ENCODE measurements at regions not wholly inside any gene's neighbourhood (a gene's known extent, or its start where the extent isn't known, plus 50 kb on each side); places are given as distances from the start of the nearest gene placed in this dataset.
A peak's percentile ranks its signal among the peaks of the same experiment; 100 is the strongest.

- no peak overlapping the region for H2BK120ac ChIP-seq (ENCODE audit: insufficient read depth, low read length, poor library complexity)
Observed at GRCh38 chr14:84236290-84236689, 1293.7 kb upstream of the FLRT2 start.

GRCh38 chr14:84237881-84238280, 1292.1 kb upstream of the FLRT2 start:
- no peaks in the 10 kb centered on the region for H3K79me2 ChIP-seq (ENCODE audit: control insufficient read depth, insufficient read depth, low read length, poor library complexity)
- H3K4ac ChIP-seq (ENCODE audit: low read depth, low read length): no peak overlapping the region
- H3K4me3 ChIP-seq (ENCODE audit: low read depth, low read length): no peak overlapping the region
- H3K4me1 ChIP-seq (ENCODE audit: control insufficient read depth in 1 of 2, insufficient read depth in 2 of 2, low read length in 2 of 2): no peaks in the 10 kb centered on the region
- no peaks in the 10 kb centered on the region for H3K79me1 ChIP-seq (ENCODE audit: low read length)
- no peak overlapping the region for H2BK5ac ChIP-seq (ENCODE audit: low read depth, low read length, poor library complexity)
- H3K27ac ChIP-seq (ENCODE audit: low read depth, low read length): no peak overlapping the region
- no peak for DNase-seq
- no peak overlapping the region for H2BK12ac ChIP-seq (ENCODE audit: low read length)
- no peaks in the 10 kb centered on the region for H3K27me3 ChIP-seq (ENCODE audit: insufficient read depth, low read length)
- H3K9ac ChIP-seq (ENCODE audit: low read length): no peak overlapping the region
- no peak overlapping the region for H2BK120ac ChIP-seq (ENCODE audit: insufficient read depth, low read length, poor library complexity)
- no peak overlapping the region for H3K23ac ChIP-seq (ENCODE audit: low read length)
- H3K4me2 ChIP-seq (ENCODE audit: low read length): no peak overlapping the region
- H3K14ac ChIP-seq (ENCODE audit: low read length): no peak overlapping the region
- no peak overlapping the region for H2AK5ac ChIP-seq (ENCODE audit: low read length)
- H3K36me3 ChIP-seq (ENCODE audit: control insufficient read depth in 1 of 2, insufficient read depth in 2 of 2, low read length in 2 of 2): no peaks in the 10 kb centered on the region
- H4K12ac ChIP-seq (ENCODE audit: low read depth, low read length): no peak overlapping the region
- H2AFZ ChIP-seq (ENCODE audit: insufficient read depth, low read length, poor library complexity): no peak overlapping the region
- H3K9me3 ChIP-seq (ENCODE audit: insufficient read depth, low read depth, low read length): no peaks in the 10 kb centered on the region
- WGBS (ENCODE audit: extremely low coverage, insufficient coverage, insufficient read length): no CpG with 5 or more reads among the region's 2 CpGs
- no peak overlapping the region for H3K18ac ChIP-seq (ENCODE audit: low read length)
- no peak overlapping the region for H4K8ac ChIP-seq (ENCODE audit: low read depth, low read length)
- no peak overlapping the region for H4K91ac ChIP-seq (ENCODE audit: low read depth, low read length)

More at GRCh38 chr14:84236290-84236689, 1293.7 kb upstream of the FLRT2 start:
- H3K27ac ChIP-seq (ENCODE audit: low read depth, low read length): no peak overlapping the region
- H4K91ac ChIP-seq (ENCODE audit: low read depth, low read length): no peak overlapping the region
- no peak overlapping the region for H2BK12ac ChIP-seq (ENCODE audit: low read length)
- H2BK5ac ChIP-seq (ENCODE audit: low read depth, low read length, poor library complexity): no peak overlapping the region
- no peak overlapping the region for H3K4me2 ChIP-seq (ENCODE audit: low read length)
- no peaks in the 10 kb centered on the region for H3K9me3 ChIP-seq (ENCODE audit: insufficient read depth, low read depth, low read length)
- no CpG with 5 or more reads among the region's 3 CpGs for WGBS (ENCODE audit: extremely low coverage, insufficient coverage, insufficient read length)
- no peaks in the 10 kb centered on the region for H3K4me1 ChIP-seq (ENCODE audit: control insufficient read depth in 1 of 2, insufficient read depth in 2 of 2, low read length in 2 of 2)
- H3K14ac ChIP-seq (ENCODE audit: low read length): no peak overlapping the region
- H3K79me1 ChIP-seq (ENCODE audit: low read length): no peaks in the 10 kb centered on the region
- no peak overlapping the region for H4K12ac ChIP-seq (ENCODE audit: low read depth, low read length)
- no peak overlapping the region for H3K23ac ChIP-seq (ENCODE audit: low read length)
- no peak overlapping the region for H2AFZ ChIP-seq (ENCODE audit: insufficient read depth, low read length, poor library complexity)
- H3K36me3 ChIP-seq (ENCODE audit: control insufficient read depth in 1 of 2, insufficient read depth in 2 of 2, low read length in 2 of 2): no peaks in the 10 kb centered on the region
- no peaks in the 10 kb centered on the region for H3K27me3 ChIP-seq (ENCODE audit: insufficient read depth, low read length)
- no peak overlapping the region for H3K4ac ChIP-seq (ENCODE audit: low read depth, low read length)
- no peak overlapping the region for H2AK5ac ChIP-seq (ENCODE audit: low read length)
- H4K8ac ChIP-seq (ENCODE audit: low read depth, low read length): no peak overlapping the region
- DNase-seq: no peak
- no peaks in the 10 kb centered on the region for H3K79me2 ChIP-seq (ENCODE audit: control insufficient read depth, insufficient read depth, low read length, poor library complexity)
- no peak overlapping the region for H3K4me3 ChIP-seq (ENCODE audit: low read depth, low read length)
- no peak overlapping the region for H3K18ac ChIP-seq (ENCODE audit: low read length)
- no peak overlapping the region for H3K9ac ChIP-seq (ENCODE audit: low read length)

GRCh38 chr14:84247693-84248092, 1282.3 kb upstream of the FLRT2 start:
- Histone ChIP-seq H3K4me1 (ENCODE audit: control insufficient read depth in 1 of 2, insufficient read depth in 2 of 2, low read length in 2 of 2) (no peaks in the 10 kb centered on the region), H2AFZ (ENCODE audit: insufficient read depth, low read length, poor library complexity) (no peak overlapping the region), H3K79me2 (ENCODE audit: control insufficient read depth, insufficient read depth, low read length, poor library complexity) (no peaks in the 10 kb centered on the region), H3K9ac (ENCODE audit: low read length) (no peak overlapping the region), H3K9me3 (ENCODE audit: insufficient read depth, low read depth, low read length) (peaks cover 2% of the 10 kb centered on the region), H3K79me1 (ENCODE audit: low read length) (peaks cover 2% of the 10 kb centered on the region), H3K27ac (ENCODE audit: low read depth, low read length) (no peak overlapping the region), H2BK12ac (ENCODE audit: low read length) (no peak overlapping the region), H4K8ac (ENCODE audit: low read depth, low read length) (no peak overlapping the region), H2AK5ac (ENCODE audit: low read length) (no peak overlapping the region), H3K14ac (ENCODE audit: low read length) (no peak overlapping the region), H4K91ac (ENCODE audit: low read depth, low read length) (no peak overlapping the region), H3K36me3 (ENCODE audit: control insufficient read depth in 1 of 2, insufficient read depth in 2 of 2, low read length in 2 of 2) (peaks cover 0 to 2% of the 10 kb centered on the region in 2 experiments), H3K27me3 (ENCODE audit: insufficient read depth, low read length) (no peaks in the 10 kb centered on the region), H3K4me2 (ENCODE audit: low read length) (no peak overlapping the region), H4K12ac (ENCODE audit: low read depth, low read length) (no peak overlapping the region), H3K4me3 (ENCODE audit: low read depth, low read length) (no peak overlapping the region), H2BK120ac (ENCODE audit: insufficient read depth, low read length, poor library complexity) (no peak overlapping the region), H3K23ac (ENCODE audit: low read length) (no peak overlapping the region), H2BK5ac (ENCODE audit: low read depth, low read length, poor library complexity) (no peak overlapping the region), H3K18ac (ENCODE audit: low read length) (no peak overlapping the region), H3K4ac (ENCODE audit: low read depth, low read length) (no peak overlapping the region)
- no peak for DNase-seq
- no CpG with 5 or more reads among the region's 1 CpG for WGBS (ENCODE audit: extremely low coverage, insufficient coverage, insufficient read length)

GRCh38 chr14:84250893-84251292, 1279.1 kb upstream of the FLRT2 start:
- Histone ChIP-seq H3K4ac (ENCODE audit: low read depth, low read length) (no peak overlapping the region), H3K23ac (ENCODE audit: low read length) (no peak overlapping the region), H3K4me1 (ENCODE audit: control insufficient read depth in 1 of 2, insufficient read depth in 2 of 2, low read length in 2 of 2) (peaks cover 0 to 3% of the 10 kb centered on the region in 2 experiments), H4K91ac (ENCODE audit: low read depth, low read length) (peak overlapping the region; percentile 24), H2AFZ (ENCODE audit: insufficient read depth, low read length, poor library complexity) (no peak overlapping the region), H3K36me3 (ENCODE audit: control insufficient read depth in 1 of 2, insufficient read depth in 2 of 2, low read length in 2 of 2) (no peaks in the 10 kb centered on the region), H3K27ac (ENCODE audit: low read depth, low read length) (no peak overlapping the region), H2AK5ac (ENCODE audit: low read length) (no peak overlapping the region), H3K9ac (ENCODE audit: low read length) (no peak overlapping the region), H3K18ac (ENCODE audit: low read length) (no peak overlapping the region), H4K12ac (ENCODE audit: low read depth, low read length) (no peak overlapping the region), H2BK12ac (ENCODE audit: low read length) (no peak overlapping the region), H4K8ac (ENCODE audit: low read depth, low read length) (no peak overlapping the region), H2BK5ac (ENCODE audit: low read depth, low read length, poor library complexity) (no peak overlapping the region), H3K4me3 (ENCODE audit: low read depth, low read length) (no peak overlapping the region), H3K4me2 (ENCODE audit: low read length) (no peak overlapping the region), H3K79me2 (ENCODE audit: control insufficient read depth, insufficient read depth, low read length, poor library complexity) (no peaks in the 10 kb centered on the region), H2BK120ac (ENCODE audit: insufficient read depth, low read length, poor library complexity) (no peak overlapping the region), H3K14ac (ENCODE audit: low read length) (no peak overlapping the region), H3K9me3 (ENCODE audit: insufficient read depth, low read depth, low read length) (no peaks in the 10 kb centered on the region), H3K27me3 (ENCODE audit: insufficient read depth, low read length) (no peaks in the 10 kb centered on the region), H3K79me1 (ENCODE audit: low read length) (peaks cover 5% of the 10 kb centered on the region)
- no peak for DNase-seq
- WGBS (ENCODE audit: extremely low coverage, insufficient coverage, insufficient read length): no CpG with 5 or more reads among the region's 1 CpG
